BJ (cell line): ENCODE measurements at regions not wholly inside any gene's neighbourhood (a gene's known extent, or its start where the extent isn't known, plus 50 kb on each side); places are given as distances from the start of the nearest gene placed in this dataset.

Source experiments
- CTCF ChIA-PET: fragments of 350-600 bp; formaldehyde crosslinking; extraction: SDS; loops from one replicate; lab custom pipeline; 2021; ENCODE audit warnings: antibody characterized with exemption, inconsistent platforms; lab: Yijun Ruan, JAX
- POLR2A ChIA-PET: fragments of 300-600 bp; sonication (Branson Sonifier 250); formaldehyde crosslinking; extraction: SDS; loops from one replicate; lab custom pipeline; 2021; ENCODE audit warnings: antibody characterized with exemption; lab: Charles Lee
- DNase-seq: peaks from one replicate; pipeline ENCODE4 v3.0.0-alpha.2; 2011; ENCODE audit warnings: low read depth
- H3K27me3 ChIP-seq: 2 replicates; pipeline ENCODE4 v1.6.0; 2011; ENCODE audit warnings: low read length; ENCODE audit not compliant: control insufficient read depth, insufficient read depth
- H3K36me3 ChIP-seq: 2 replicates; pipeline ENCODE4 v1.5.1; 2011; ENCODE audit warnings: low read length; ENCODE audit not compliant: control insufficient read depth, insufficient read depth
- H3K4me3 ChIP-seq: 2 replicates; pipeline ENCODE4 v1.5.1; 2011; ENCODE audit warnings: low read depth, mild to moderate bottlenecking, control low read depth, low read length
- CTCF ChIP-seq: IDR thresholded peaks from 2 replicates; pipeline ENCODE4 v1.5.1; 2011; ENCODE audit warnings: low read depth, mild to moderate bottlenecking, control low read depth, inconsistent platforms, low read length, moderate library complexity; ENCODE audit not compliant: insufficient read depth

GRCh38 chr10:61320257-61320587 is 133.0 kb downstream of the TMEM26 start:
- Histone ChIP-seq H3K4me3 (no peak overlapping the region), H3K36me3 (no peaks in the 10 kb centered on the region), H3K27me3 (no peaks in the 10 kb centered on the region)
- TF ChIP-seq CTCF, result no peak
- DNase-seq, result no peak
- CTCF ChIA-PET, result interaction anchor here (1.9 kb wide), 1 partner anchor 9 kb away, joined by 4 read pairs; no protein-coding TSS in a partner anchor
- POLR2A ChIA-PET, result no interaction called here

GRCh38 chr10:61319386-61320256 is 133.6 kb downstream of the TMEM26 start:
- TF ChIP-seq CTCF, result no peak
- Histone ChIP-seq H3K27me3 (no peaks in the 10 kb centered on the region), H3K36me3 (no peaks in the 10 kb centered on the region), H3K4me3 (no peak overlapping the region)
- no peak for DNase-seq
- CTCF ChIA-PET, result no interaction called here
- POLR2A ChIA-PET, result no interaction called here

GRCh38 chr10:61318429-61318828 is 134.8 kb downstream of the TMEM26 start:
- TF ChIP-seq CTCF, result no peak
- Histone ChIP-seq H3K4me3 (no peak overlapping the region), H3K36me3 (no peaks in the 10 kb centered on the region), H3K27me3 (no peaks in the 10 kb centered on the region)
- POLR2A ChIA-PET, result no interaction called here
- CTCF ChIA-PET, result interaction anchor here (0.6 kb wide), 1 partner anchor 350 kb away, joined by 3 read pairs; no protein-coding TSS in a partner anchor
- no peak for DNase-seq

- CTCF ChIA-PET, result no interaction called here
- POLR2A ChIA-PET, result no interaction called here
- Histone ChIP-seq H3K36me3 (no peaks in the 10 kb centered on the region), H3K4me3 (no peak overlapping the region), H3K27me3 (no peaks in the 10 kb centered on the region)
- TF ChIP-seq CTCF, result no peak
- DNase-seq, result no peak
Measured at GRCh38 chr10:61317706-61318105, 135.5 kb downstream of the TMEM26 start.

- TF ChIP-seq CTCF, result no peak
- H3K36me3 ChIP-seq, result no peaks in the 10 kb centered on the region
- DNase-seq, result no peak
- ChIA-PET POLR2A (no interaction called here), CTCF (interaction anchor here (0.5 to 0.6 kb wide), 2 partner anchors 88 to 140 kb away, joined by 3 read pairs; no protein-coding TSS in a partner anchor)
- no peaks in the 10 kb centered on the region for H3K27me3 ChIP-seq
- H3K4me3 ChIP-seq, result no peak overlapping the region
Measured at GRCh38 chr10:61316676-61317265, 136.4 kb downstream of the TMEM26 start.
